ENCODE measurements at regions not wholly inside any gene's neighbourhood (a gene's known extent, or its start where the extent isn't known, plus 50 kb on each side); places are given as distances from the start of the nearest gene placed in this dataset.

GRCh38 chr4:96240041-96240440 lies 400.1 kb downstream of the PDHA2 start:
- FAIRE-seq (no peak), DNase-seq (ENCODE audit: insufficient read length, low spot score) (no peak)
- no peak for TF ChIP-seq CTCF (IDR thresholded peaks at IDR 0.05; ENCODE audit: insufficient read depth, missing control alignments)

GRCh38 chr4:96241819-96242218 lies 401.9 kb downstream of the PDHA2 start:
- no peak for FAIRE-seq

GRCh38 chr4:96247096-96247495 lies 407.2 kb downstream of the PDHA2 start:
- no peak for TF ChIP-seq CTCF (IDR thresholded peaks at IDR 0.05; ENCODE audit: insufficient read depth, missing control alignments)
- no peak for FAIRE-seq
- no peak for DNase-seq (ENCODE audit: insufficient read length, low spot score)

More at GRCh38 chr4:96241819-96242218, 401.9 kb downstream of the PDHA2 start:
- DNase-seq (ENCODE audit: insufficient read length, low spot score) = no peak
- TF ChIP-seq CTCF (IDR thresholded peaks at IDR 0.05; ENCODE audit: insufficient read depth, missing control alignments) = no peak

- TF ChIP-seq CTCF (IDR thresholded peaks at IDR 0.05; ENCODE audit: insufficient read depth, missing control alignments) = no peak
- FAIRE-seq (no peak), DNase-seq (ENCODE audit: insufficient read length, low spot score) (no peak)
Measured at GRCh38 chr4:96248225-96248624, 408.3 kb downstream of the PDHA2 start.

- TF ChIP-seq CTCF (IDR thresholded peaks at IDR 0.05; ENCODE audit: insufficient read depth, missing control alignments) = no peak
- FAIRE-seq = no peak
- no peak for DNase-seq (ENCODE audit: insufficient read length, low spot score)
Measured at GRCh38 chr4:96260064-96260682, 420.3 kb downstream of the PDHA2 start.

GRCh38 chr4:96262057-96262456 lies 422.2 kb downstream of the PDHA2 start:
- DNase-seq (ENCODE audit: insufficient read length, low spot score) (no peak), FAIRE-seq (no peak)
- no peak for TF ChIP-seq CTCF (IDR thresholded peaks at IDR 0.05; ENCODE audit: insufficient read depth, missing control alignments)

- DNase-seq (ENCODE audit: insufficient read length, low spot score) (no peak), FAIRE-seq (no peak)
- TF ChIP-seq CTCF (IDR thresholded peaks at IDR 0.05; ENCODE audit: insufficient read depth, missing control alignments) = no peak
Measured at GRCh38 chr4:96263291-96263690, 423.4 kb downstream of the PDHA2 start.
